HepG2 (cell line): ENCODE measurements at regions not wholly inside any gene's neighbourhood (a gene's known extent, or its start where the extent isn't known, plus 50 kb on each side); places are given as distances from the start of the nearest gene placed in this dataset.

Experiments used
- ATAC-seq: fragments of 200-7000 bp; cut with Tn5 transposase; 3 replicates; pipeline ENCODE4 v1.9.1; 2020; ENCODE audit warnings: mild to moderate bottlenecking, moderate library complexity
- BruUV-seq: library from RNA; stranded (reverse); fragments of 400-500 nt; replicated peaks from 2 replicates; lab custom pipeline; 2021; lab: Mats Ljungman, UMichigan
- CTCF ChIA-PET: fragments of 300-600 bp; formaldehyde crosslinking; extraction: SDS; loops from one replicate; lab custom pipeline; 2021; ENCODE audit warnings: low total read pairs, inconsistent platforms, low intra/inter-chr PET ratio; lab: Yijun Ruan, JAX
- POLR2A ChIA-PET: fragments of 350-600 bp; sonication (Branson Sonifier 250); formaldehyde crosslinking; loops from one replicate; lab custom pipeline; 2020; ENCODE audit warnings: antibody characterized with exemption, inconsistent platforms; lab: Yijun Ruan, JAX
- DNase-seq: peaks from one replicate; pipeline ENCODE4 v3.0.0-alpha.2; 2015; ENCODE audit warnings: low spot score
- FAIRE-seq: peaks from 3 replicates; lab custom pipeline; 2011; peaks lifted over from hg19 to GRCh38; lab: Jason Lieb, UNC
- H2AFZ ChIP-seq: one replicate; pipeline ENCODE4 v1.6.1; 2011; ENCODE audit warnings: low read length, inconsistent platforms
- H3K27ac ChIP-seq: fragments of 300-600 bp; 3 replicates; pipeline ENCODE4 v1.8.0; 2011; ENCODE audit warnings: mixed run types, mild to moderate bottlenecking, mixed read lengths, low read length, inconsistent platforms; ENCODE audit not compliant: insufficient read depth; ENCODE audit errors: extremely low read length
- H3K27me3 ChIP-seq, 2 experiments: fragments of 200-600 bp in 1 of 2; 2 replicates in 1 of 2; 3 replicates in 1 of 2; pipeline versions ENCODE4 v1.6.0 to v1.8.0; 2011; ENCODE audit warnings: low read length in 2 of 2, mild to moderate bottlenecking in 2 of 2, moderate library complexity in 2 of 2, inconsistent platforms in 1 of 2; ENCODE audit not compliant: insufficient read depth in 2 of 2, control insufficient read depth in 1 of 2
- H3K36me3 ChIP-seq, 2 experiments: fragments of 200-600 bp in 1 of 2; replicated peaks in 1 of 2; 2 replicates in 1 of 2; 3 replicates in 1 of 2; pipeline versions ENCODE4 v1.5.1 to v1.8.0; 2011; ENCODE audit warnings: low read length in 2 of 2, inconsistent platforms in 1 of 2; ENCODE audit not compliant: insufficient read depth in 2 of 2, control insufficient read depth in 1 of 2
- H3K4me1 ChIP-seq: 2 replicates; pipeline ENCODE4 v1.5.1; 2012; ENCODE audit warnings: low read length, inconsistent platforms; ENCODE audit not compliant: insufficient read depth
- H3K4me2 ChIP-seq: 2 replicates; pipeline ENCODE4 v1.6.0; 2011; ENCODE audit warnings: low read depth, low read length, inconsistent platforms
- H3K4me3 ChIP-seq, 3 experiments: fragments of 200-600 bp in 1 of 3; sonication (generic), shearing (Covaris generic) in 1 of 3; replicated peaks in 1 of 3; 2 replicates each; pipeline ENCODE4 v1.5.1; 2011 to 2016; ENCODE audit warnings: low read length in 3 of 3, inconsistent platforms in 2 of 3, low read depth in 2 of 3, mild to moderate bottlenecking in 2 of 3, control low read depth in 1 of 3, mixed read lengths in 1 of 3; ENCODE audit not compliant: insufficient read depth in 1 of 3
- H3K79me2 ChIP-seq: one replicate; pipeline ENCODE4 v1.6.1; 2011; ENCODE audit warnings: low read length, inconsistent platforms; ENCODE audit not compliant: insufficient read depth
- H3K9ac ChIP-seq: 2 replicates; pipeline ENCODE4 v1.6.0; 2011; ENCODE audit warnings: mild to moderate bottlenecking, low read depth, low read length, inconsistent platforms; ENCODE audit not compliant: insufficient read depth
- H3K9me3 ChIP-seq: 2 replicates; pipeline ENCODE4 v1.5.1; 2012; ENCODE audit warnings: mild to moderate bottlenecking, low read length
- H4K20me1 ChIP-seq: 2 replicates; pipeline ENCODE4 v1.6.0; 2011; ENCODE audit warnings: inconsistent platforms, mild to moderate bottlenecking, low read length, moderate library complexity; ENCODE audit not compliant: insufficient read depth
- ATF3 ChIP-seq: sonication (generic); formaldehyde crosslinking; IDR thresholded peaks from 2 replicates; pipeline ENCODE4 v1.4.0; 2020; ENCODE audit warnings: missing genetic modification reagents
- ATM ChIP-seq: fragments of 450-650 bp; IDR thresholded peaks from 2 replicates; pipeline ENCODE4 v1.7.1; 2017; ENCODE audit warnings: mild to moderate bottlenecking, borderline replicate concordance
- CREBL2 ChIP-seq: sonication (generic); formaldehyde crosslinking; IDR thresholded peaks from 2 replicates; pipeline ENCODE4 v1.8.1; 2023; ENCODE audit warnings: missing genetic modification reagents, mild to moderate bottlenecking, borderline replicate concordance
- IKZF5 ChIP-seq: IDR thresholded peaks from 2 replicates; pipeline ENCODE4 v1.6.1; 2018; ENCODE audit warnings: missing genetic modification reagents, mild to moderate bottlenecking, missing compliant biosample characterization
- MEIS1 ChIP-seq: sonication (generic); formaldehyde crosslinking; IDR thresholded peaks from 2 replicates; pipeline ENCODE4 v1.9.0; 2021; ENCODE audit warnings: mild to moderate bottlenecking, missing genetic modification reagents, moderate library complexity, borderline replicate concordance
- PHF20 ChIP-seq: sonication (generic); formaldehyde crosslinking; IDR thresholded peaks from 2 replicates; pipeline ENCODE4 v1.5.0; 2020; ENCODE audit warnings: mild to moderate bottlenecking, missing genetic modification reagents
- SRSF1 ChIP-seq: fragments of 200-400 bp; formaldehyde crosslinking; optimal IDR thresholded peaks from 2 replicates; pipeline ENCODE3; 2017; ENCODE audit warnings: mild to moderate bottlenecking, low read depth, low read length, moderate library complexity
- ZFP82 ChIP-seq: sonication (generic); formaldehyde crosslinking; IDR thresholded peaks from 2 replicates; pipeline ENCODE4 v1.5.1; 2020; ENCODE audit warnings: mild to moderate bottlenecking, missing genetic modification reagents, borderline replicate concordance
- ZNF383 ChIP-seq: sonication (generic); formaldehyde crosslinking; IDR thresholded peaks from 2 replicates; pipeline ENCODE4 v1.4.0; 2020; ENCODE audit warnings: missing genetic modification reagents, mild to moderate bottlenecking, borderline replicate concordance
- WGBS: methylation state at CpG from one replicate; pipeline ENCODE4 v1.1.6; 2017; ENCODE audit warnings: low lambda C conversion rate; 5-methylcytosine and 5-hydroxymethylcytosine counted together
- in situ Hi-C: cut with HindIII; loops from 2 replicates; pipeline ENCODE4 v1.10.0; 2017; ENCODE audit warnings: low pct_unique_long_range_greater_than_20kb; ENCODE audit not compliant: extremely low pct_ligation_motif_present
- intact Hi-C: fragments of 100-400 bp; cut with micrococcal nuclease; formaldehyde crosslinking; loops from one replicate; pipeline ENCODE4 v1.10.0; 2022; ENCODE audit not compliant: unreplicated experiment
- TF ChIP-seq, protein P1 (sequence below): sonication (generic); formaldehyde crosslinking; IDR thresholded peaks from 2 replicates; pipeline ENCODE4 v1.9.0; 2022; ENCODE audit warnings: low read depth, missing genetic modification reagents
- TF ChIP-seq, protein P2 (sequence below): sonication (generic); formaldehyde crosslinking; IDR thresholded peaks from 2 replicates; pipeline ENCODE4 v1.5.0; 2020; ENCODE audit warnings: mild to moderate bottlenecking, missing genetic modification reagents, borderline replicate concordance

DNA sequence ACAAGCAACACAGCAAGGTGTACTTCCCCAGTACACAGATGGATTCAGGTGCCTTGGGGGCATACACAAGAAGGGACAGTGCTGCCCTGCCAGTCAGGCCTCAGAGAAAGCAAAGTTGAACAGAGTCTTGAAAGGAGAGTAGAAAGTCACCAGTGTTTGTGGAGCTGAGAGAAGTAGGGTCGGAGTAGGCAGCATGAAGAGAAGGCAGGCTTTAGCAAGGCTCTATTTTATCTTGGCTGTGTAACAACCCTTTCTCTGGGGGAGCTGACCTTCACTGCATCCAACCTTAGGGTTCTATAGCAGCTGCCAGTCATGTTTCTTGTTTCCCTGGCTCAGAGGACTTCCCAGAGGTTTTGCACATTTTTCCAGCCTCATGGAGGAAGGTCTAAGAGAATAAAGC is 77.4 kb upstream of the BLID start (continued):
- TF ChIP-seq, protein P1, sequence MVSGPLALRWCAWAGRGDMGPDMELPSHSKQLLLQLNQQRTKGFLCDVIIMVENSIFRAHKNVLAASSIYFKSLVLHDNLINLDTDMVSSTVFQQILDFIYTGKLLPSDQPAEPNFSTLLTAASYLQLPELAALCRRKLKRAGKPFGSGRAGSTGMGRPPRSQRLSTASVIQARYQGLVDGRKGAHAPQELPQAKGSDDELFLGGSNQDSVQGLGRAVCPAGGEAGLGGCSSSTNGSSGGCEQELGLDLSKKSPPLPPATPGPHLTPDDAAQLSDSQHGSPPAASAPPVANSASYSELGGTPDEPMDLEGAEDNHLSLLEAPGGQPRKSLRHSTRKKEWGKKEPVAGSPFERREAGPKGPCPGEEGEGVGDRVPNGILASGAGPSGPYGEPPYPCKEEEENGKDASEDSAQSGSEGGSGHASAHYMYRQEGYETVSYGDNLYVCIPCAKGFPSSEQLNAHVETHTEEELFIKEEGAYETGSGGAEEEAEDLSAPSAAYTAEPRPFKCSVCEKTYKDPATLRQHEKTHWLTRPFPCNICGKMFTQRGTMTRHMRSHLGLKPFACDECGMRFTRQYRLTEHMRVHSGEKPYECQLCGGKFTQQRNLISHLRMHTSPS (CRISPR knock-in tag) = no peak
- no peak for TF ChIP-seq CREBL2 (CRISPR knock-in tag)
- no peak for TF ChIP-seq IKZF5 (CRISPR knock-in tag)
- no peak for TF ChIP-seq ATM
- no peak for TF ChIP-seq SRSF1
- no peak for TF ChIP-seq ATF3
- TF ChIP-seq ZNF383 (CRISPR knock-in tag) = no peak
- TF ChIP-seq, all 625 proteins: peak for 0

- Histone ChIP-seq H3K79me2 (no peaks in the 10 kb centered on the region), H3K36me3 (no peaks in the 10 kb centered on the region), H3K27ac (no peak overlapping the region), H3K4me2 (no peak overlapping the region), H4K20me1 (no peaks in the 10 kb centered on the region), H3K27me3 (no peaks in the 10 kb centered on the region; a peak in 1 of 5 replicates), H3K9me3 (no peaks in the 10 kb centered on the region), H2AFZ (no peak overlapping the region), H3K9ac (no peak overlapping the region), H3K4me1 (peaks cover 9% of the 10 kb centered on the region; the same call in 1 of the 2 replicates), H3K4me3 (no peak overlapping the region)
- TF ChIP-seq PHF20 (CRISPR knock-in tag) (no peak), ZFP82 (CRISPR knock-in tag) (no peak), MEIS1 (CRISPR knock-in tag) (no peak)
- TF ChIP-seq, protein P2, sequence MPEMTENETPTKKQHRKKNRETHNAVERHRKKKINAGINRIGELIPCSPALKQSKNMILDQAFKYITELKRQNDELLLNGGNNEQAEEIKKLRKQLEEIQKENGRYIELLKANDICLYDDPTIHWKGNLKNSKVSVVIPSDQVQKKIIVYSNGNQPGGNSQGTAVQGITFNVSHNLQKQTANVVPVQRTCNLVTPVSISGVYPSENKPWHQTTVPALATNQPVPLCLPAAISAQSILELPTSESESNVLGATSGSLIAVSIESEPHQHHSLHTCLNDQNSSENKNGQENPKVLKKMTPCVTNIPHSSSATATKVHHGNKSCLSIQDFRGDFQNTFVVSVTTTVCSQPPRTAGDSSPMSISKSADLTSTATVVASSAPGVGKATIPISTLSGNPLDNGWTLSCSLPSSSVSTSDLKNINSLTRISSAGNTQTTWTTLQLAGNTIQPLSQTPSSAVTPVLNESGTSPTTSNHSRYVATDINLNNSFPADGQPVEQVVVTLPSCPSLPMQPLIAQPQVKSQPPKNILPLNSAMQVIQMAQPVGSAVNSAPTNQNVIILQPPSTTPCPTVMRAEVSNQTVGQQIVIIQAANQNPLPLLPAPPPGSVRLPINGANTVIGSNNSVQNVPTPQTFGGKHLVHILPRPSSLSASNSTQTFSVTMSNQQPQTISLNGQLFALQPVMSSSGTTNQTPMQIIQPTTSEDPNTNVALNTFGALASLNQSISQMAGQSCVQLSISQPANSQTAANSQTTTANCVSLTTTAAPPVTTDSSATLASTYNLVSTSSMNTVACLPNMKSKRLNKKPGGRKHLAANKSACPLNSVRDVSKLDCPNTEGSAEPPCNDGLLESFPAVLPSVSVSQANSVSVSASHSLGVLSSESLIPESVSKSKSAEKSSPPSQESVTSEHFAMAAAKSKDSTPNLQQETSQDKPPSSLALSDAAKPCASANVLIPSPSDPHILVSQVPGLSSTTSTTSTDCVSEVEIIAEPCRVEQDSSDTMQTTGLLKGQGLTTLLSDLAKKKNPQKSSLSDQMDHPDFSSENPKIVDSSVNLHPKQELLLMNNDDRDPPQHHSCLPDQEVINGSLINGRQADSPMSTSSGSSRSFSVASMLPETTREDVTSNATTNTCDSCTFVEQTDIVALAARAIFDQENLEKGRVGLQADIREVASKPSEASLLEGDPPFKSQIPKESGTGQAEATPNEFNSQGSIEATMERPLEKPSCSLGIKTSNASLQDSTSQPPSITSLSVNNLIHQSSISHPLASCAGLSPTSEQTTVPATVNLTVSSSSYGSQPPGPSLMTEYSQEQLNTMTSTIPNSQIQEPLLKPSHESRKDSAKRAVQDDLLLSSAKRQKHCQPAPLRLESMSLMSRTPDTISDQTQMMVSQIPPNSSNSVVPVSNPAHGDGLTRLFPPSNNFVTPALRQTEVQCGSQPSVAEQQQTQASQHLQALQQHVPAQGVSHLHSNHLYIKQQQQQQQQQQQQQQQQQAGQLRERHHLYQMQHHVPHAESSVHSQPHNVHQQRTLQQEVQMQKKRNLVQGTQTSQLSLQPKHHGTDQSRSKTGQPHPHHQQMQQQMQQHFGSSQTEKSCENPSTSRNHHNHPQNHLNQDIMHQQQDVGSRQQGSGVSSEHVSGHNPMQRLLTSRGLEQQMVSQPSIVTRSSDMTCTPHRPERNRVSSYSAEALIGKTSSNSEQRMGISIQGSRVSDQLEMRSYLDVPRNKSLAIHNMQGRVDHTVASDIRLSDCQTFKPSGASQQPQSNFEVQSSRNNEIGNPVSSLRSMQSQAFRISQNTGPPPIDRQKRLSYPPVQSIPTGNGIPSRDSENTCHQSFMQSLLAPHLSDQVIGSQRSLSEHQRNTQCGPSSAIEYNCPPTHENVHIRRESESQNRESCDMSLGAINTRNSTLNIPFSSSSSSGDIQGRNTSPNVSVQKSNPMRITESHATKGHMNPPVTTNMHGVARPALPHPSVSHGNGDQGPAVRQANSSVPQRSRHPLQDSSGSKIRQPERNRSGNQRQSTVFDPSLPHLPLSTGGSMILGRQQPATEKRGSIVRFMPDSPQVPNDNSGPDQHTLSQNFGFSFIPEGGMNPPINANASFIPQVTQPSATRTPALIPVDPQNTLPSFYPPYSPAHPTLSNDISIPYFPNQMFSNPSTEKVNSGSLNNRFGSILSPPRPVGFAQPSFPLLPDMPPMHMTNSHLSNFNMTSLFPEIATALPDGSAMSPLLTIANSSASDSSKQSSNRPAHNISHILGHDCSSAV (CRISPR knock-in tag) = no peak
- DNase-seq = no peak
- in situ Hi-C loops (no loop called here), intact Hi-C loops (no loop called here)
- ATAC-seq = no peak
- no peak for FAIRE-seq
- ChIA-PET CTCF (no interaction called here), POLR2A (no interaction called here)
- WGBS = 29% methylated on average over 3 of the region's 3 CpGs
- no TSS peak for BruUV-seq
These were observed 76.7 kb upstream of the BLID start for GRCh38 chr11:122192634-122193255.
